Liver (tissue), 7 donors: ENCODE measurements at regions not wholly inside any gene's neighbourhood (a gene's known extent, or its start where the extent isn't known, plus 50 kb on each side); places are given as distances from the start of the nearest gene placed in this dataset.

Source experiments
- DNase-seq: peaks from one replicate; pipeline ENCODE4 v3.0.0-alpha.2; 2017; ENCODE audit warnings: low spot score
- H3K27ac ChIP-seq, 2 donors: one replicate each; pipeline ENCODE4 v1.7.0; 2013; ENCODE audit warnings: inconsistent platforms in 2 of 2, low read length in 2 of 2, control low read depth in 1 of 2, low read depth in 1 of 2, mild to moderate bottlenecking in 1 of 2
- H3K27me3 ChIP-seq, 4 donors: one replicate each; pipeline versions ENCODE4 v1.6.1 to v1.7.0; 2013; ENCODE audit warnings: low read length in 3 of 4, inconsistent platforms in 1 of 4, mild to moderate bottlenecking in 1 of 4, moderate library complexity in 1 of 4; ENCODE audit not compliant: control insufficient read depth in 4 of 4, insufficient read depth in 4 of 4
- H3K36me3 ChIP-seq, 4 donors: one replicate each; pipeline versions ENCODE4 v1.6.1 to v1.7.0; 2013; ENCODE audit warnings: low read length in 3 of 4, mild to moderate bottlenecking in 3 of 4, low read depth in 1 of 4, moderate library complexity in 1 of 4; ENCODE audit not compliant: control insufficient read depth in 4 of 4, insufficient read depth in 3 of 4
- H3K4me1 ChIP-seq, 4 donors: one replicate each; pipeline versions ENCODE4 v1.6.1 to v1.7.0; 2013; ENCODE audit warnings: low read length in 3 of 4, mild to moderate bottlenecking in 3 of 4, moderate library complexity in 1 of 4; ENCODE audit not compliant: control insufficient read depth in 4 of 4, insufficient read depth in 4 of 4
- H3K4me3 ChIP-seq, 3 donors: one replicate each; pipeline versions ENCODE4 v1.6.1 to v1.7.0; 2013; ENCODE audit warnings: low read length in 3 of 3, control low read depth in 1 of 3, low read depth in 1 of 3, mild to moderate bottlenecking in 1 of 3
- H3K9ac ChIP-seq, 2 donors: one replicate each; pipeline ENCODE4 v1.7.0; 2013; ENCODE audit warnings: low read length in 2 of 2, mild to moderate bottlenecking in 2 of 2, moderate library complexity in 2 of 2, control low read depth in 1 of 2, low read depth in 1 of 2
- H3K9me3 ChIP-seq, 4 donors: one replicate each; pipeline versions ENCODE4 v1.6.1 to v1.7.0; 2013; ENCODE audit warnings: low read length in 3 of 4; ENCODE audit not compliant: control insufficient read depth in 4 of 4
- EGR1 ChIP-seq, 2 donors: IDR thresholded peaks; 2 replicates each; pipeline ENCODE4 v1.6.1; 2016 to 2018; ENCODE audit warnings: antibody characterized with exemption in 2 of 2, low read depth in 2 of 2
- FOXA1 ChIP-seq: IDR thresholded peaks from 2 replicates; pipeline ENCODE4 v1.6.1; 2016; ENCODE audit warnings: antibody characterized with exemption
- FOXA2 ChIP-seq: IDR thresholded peaks from 2 replicates; pipeline ENCODE4 v1.6.1; 2016; ENCODE audit warnings: antibody characterized with exemption
- GABPA ChIP-seq, 2 donors: IDR thresholded peaks in 1 of 2; conservative IDR thresholded peaks in 1 of 2; 2 replicates each; pipeline ENCODE4 v1.6.1; 2016; ENCODE audit warnings: antibody characterized with exemption in 2 of 2, mild to moderate bottlenecking in 1 of 2, moderate library complexity in 1 of 2
- HNF4A ChIP-seq, 2 donors: conservative IDR thresholded peaks; 2 replicates each; pipeline ENCODE4 v1.6.1; 2016; ENCODE audit warnings: antibody characterized with exemption in 2 of 2, mild to moderate bottlenecking in 2 of 2
- HNF4G ChIP-seq: IDR thresholded peaks from 2 replicates; pipeline ENCODE4 v1.6.1; 2016; ENCODE audit warnings: antibody characterized with exemption
- JUND ChIP-seq, 2 donors: IDR thresholded peaks; 2 replicates each; pipeline ENCODE4 v1.6.1; 2016; ENCODE audit warnings: antibody characterized with exemption in 2 of 2
- NR2F2 ChIP-seq: IDR thresholded peaks from 2 replicates; pipeline ENCODE4 v1.6.1; 2016; ENCODE audit warnings: antibody characterized with exemption
- RAD21 ChIP-seq, 2 donors: IDR thresholded peaks; 2 replicates each; pipeline ENCODE4 v1.6.1; 2016; ENCODE audit warnings: antibody characterized with exemption in 2 of 2, mild to moderate bottlenecking in 2 of 2
- RXRA ChIP-seq, 2 donors: IDR thresholded peaks; 2 replicates each; pipeline ENCODE4 v1.6.1; 2017 to 2018; ENCODE audit warnings: antibody characterized with exemption in 2 of 2, mild to moderate bottlenecking in 1 of 2
- SP1 ChIP-seq: IDR thresholded peaks from 2 replicates; pipeline ENCODE4 v1.6.1; 2018; ENCODE audit warnings: antibody characterized with exemption, mild to moderate bottlenecking
- YY1 ChIP-seq: IDR thresholded peaks from 2 replicates; pipeline ENCODE4 v1.6.1; 2016; ENCODE audit warnings: antibody characterized with exemption, mild to moderate bottlenecking
- WGBS: extraction: QIAGEN DNeasy Blood & Tissue Kit; methylation state at CpG from one replicate; pipeline ENCODE4 v1.1.7; 2013; 5-methylcytosine and 5-hydroxymethylcytosine counted together
- TF ChIP-seq, protein P1 (sequence below): IDR thresholded peaks from 2 replicates; pipeline ENCODE4 v1.6.1; 2016; ENCODE audit warnings: antibody characterized with exemption
- TF ChIP-seq, protein P2 (sequence below): IDR thresholded peaks from 2 replicates; pipeline ENCODE4 v1.6.1; 2016; ENCODE audit warnings: antibody characterized with exemption
- TF ChIP-seq, protein P3 (sequence below): IDR thresholded peaks from 2 replicates; pipeline ENCODE4 v1.6.1; 2016; ENCODE audit warnings: antibody characterized with exemption, mild to moderate bottlenecking
- TF ChIP-seq, protein P4 (sequence below): IDR thresholded peaks from 2 replicates; pipeline ENCODE4 v1.6.1; 2016; ENCODE audit warnings: antibody characterized with exemption
- donor health status: healthy.
- donor health status: healthy.
- donor health status: healthy.
- donor health status: healthy.

DNA sequence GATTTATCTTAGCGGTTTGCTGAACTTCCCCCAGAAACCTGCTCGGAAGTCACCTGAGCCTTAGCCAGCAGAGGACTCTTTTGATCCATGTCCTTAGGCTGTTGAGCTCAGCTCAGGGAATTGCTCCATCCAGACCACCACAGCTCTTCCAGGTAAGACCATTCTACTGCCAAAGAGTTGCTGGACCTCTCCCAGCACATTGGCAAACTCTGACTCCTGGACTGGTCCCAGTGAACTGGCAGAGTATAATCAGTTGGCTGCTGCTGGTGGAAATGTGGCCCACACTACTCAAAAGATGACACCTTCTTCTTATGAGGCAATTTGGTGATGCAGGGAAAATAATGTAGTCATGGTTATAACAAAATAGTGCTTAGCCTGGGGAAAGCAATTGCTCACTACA is 308.8 kb upstream of the FIGN start:
- H3K4me3 ChIP-seq = no peak overlapping the region
- H3K4me1 ChIP-seq = no peaks in the 10 kb centered on the region
- H3K27me3 ChIP-seq = no peaks in the 10 kb centered on the region
- TF ChIP-seq, protein P1, sequence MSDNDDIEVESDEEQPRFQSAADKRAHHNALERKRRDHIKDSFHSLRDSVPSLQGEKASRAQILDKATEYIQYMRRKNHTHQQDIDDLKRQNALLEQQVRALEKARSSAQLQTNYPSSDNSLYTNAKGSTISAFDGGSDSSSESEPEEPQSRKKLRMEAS = no peak
- TF ChIP-seq EGR1 (IDR thresholded peaks at IDR 0.05; ENCODE audit: low read depth in 2 of 2) (no peak), HNF4A (conservative IDR thresholded peaks at IDR 0.05) (no peak), RAD21 (IDR thresholded peaks at IDR 0.05) (no peak), FOXA1 (no peak), YY1 (no peak), JUND (IDR thresholded peaks at IDR 0.05) (no peak), SP1 (no peak), FOXA2 (no peak), HNF4G (no peak), GABPA (IDR thresholded peaks at IDR 0.05 in 1 of 2, conservative IDR thresholded peaks at IDR 0.05 in 1 of 2) (no peak), NR2F2 (no peak), RXRA (IDR thresholded peaks at IDR 0.05) (no peak)
- TF ChIP-seq, protein P2, sequence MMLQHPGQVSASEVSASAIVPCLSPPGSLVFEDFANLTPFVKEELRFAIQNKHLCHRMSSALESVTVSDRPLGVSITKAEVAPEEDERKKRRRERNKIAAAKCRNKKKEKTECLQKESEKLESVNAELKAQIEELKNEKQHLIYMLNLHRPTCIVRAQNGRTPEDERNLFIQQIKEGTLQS = no peak
- TF ChIP-seq, protein P3, sequence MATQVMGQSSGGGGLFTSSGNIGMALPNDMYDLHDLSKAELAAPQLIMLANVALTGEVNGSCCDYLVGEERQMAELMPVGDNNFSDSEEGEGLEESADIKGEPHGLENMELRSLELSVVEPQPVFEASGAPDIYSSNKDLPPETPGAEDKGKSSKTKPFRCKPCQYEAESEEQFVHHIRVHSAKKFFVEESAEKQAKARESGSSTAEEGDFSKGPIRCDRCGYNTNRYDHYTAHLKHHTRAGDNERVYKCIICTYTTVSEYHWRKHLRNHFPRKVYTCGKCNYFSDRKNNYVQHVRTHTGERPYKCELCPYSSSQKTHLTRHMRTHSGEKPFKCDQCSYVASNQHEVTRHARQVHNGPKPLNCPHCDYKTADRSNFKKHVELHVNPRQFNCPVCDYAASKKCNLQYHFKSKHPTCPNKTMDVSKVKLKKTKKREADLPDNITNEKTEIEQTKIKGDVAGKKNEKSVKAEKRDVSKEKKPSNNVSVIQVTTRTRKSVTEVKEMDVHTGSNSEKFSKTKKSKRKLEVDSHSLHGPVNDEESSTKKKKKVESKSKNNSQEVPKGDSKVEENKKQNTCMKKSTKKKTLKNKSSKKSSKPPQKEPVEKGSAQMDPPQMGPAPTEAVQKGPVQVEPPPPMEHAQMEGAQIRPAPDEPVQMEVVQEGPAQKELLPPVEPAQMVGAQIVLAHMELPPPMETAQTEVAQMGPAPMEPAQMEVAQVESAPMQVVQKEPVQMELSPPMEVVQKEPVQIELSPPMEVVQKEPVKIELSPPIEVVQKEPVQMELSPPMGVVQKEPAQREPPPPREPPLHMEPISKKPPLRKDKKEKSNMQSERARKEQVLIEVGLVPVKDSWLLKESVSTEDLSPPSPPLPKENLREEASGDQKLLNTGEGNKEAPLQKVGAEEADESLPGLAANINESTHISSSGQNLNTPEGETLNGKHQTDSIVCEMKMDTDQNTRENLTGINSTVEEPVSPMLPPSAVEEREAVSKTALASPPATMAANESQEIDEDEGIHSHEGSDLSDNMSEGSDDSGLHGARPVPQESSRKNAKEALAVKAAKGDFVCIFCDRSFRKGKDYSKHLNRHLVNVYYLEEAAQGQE = no peak
- TF ChIP-seq, protein P4, sequence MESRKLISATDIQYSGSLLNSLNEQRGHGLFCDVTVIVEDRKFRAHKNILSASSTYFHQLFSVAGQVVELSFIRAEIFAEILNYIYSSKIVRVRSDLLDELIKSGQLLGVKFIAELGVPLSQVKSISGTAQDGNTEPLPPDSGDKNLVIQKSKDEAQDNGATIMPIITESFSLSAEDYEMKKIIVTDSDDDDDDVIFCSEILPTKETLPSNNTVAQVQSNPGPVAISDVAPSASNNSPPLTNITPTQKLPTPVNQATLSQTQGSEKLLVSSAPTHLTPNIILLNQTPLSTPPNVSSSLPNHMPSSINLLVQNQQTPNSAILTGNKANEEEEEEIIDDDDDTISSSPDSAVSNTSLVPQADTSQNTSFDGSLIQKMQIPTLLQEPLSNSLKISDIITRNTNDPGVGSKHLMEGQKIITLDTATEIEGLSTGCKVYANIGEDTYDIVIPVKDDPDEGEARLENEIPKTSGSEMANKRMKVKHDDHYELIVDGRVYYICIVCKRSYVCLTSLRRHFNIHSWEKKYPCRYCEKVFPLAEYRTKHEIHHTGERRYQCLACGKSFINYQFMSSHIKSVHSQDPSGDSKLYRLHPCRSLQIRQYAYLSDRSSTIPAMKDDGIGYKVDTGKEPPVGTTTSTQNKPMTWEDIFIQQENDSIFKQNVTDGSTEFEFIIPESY = no peak
- no peak overlapping the region for H3K9ac ChIP-seq
- DNase-seq = no peak
- H3K36me3 ChIP-seq = no peaks in the 10 kb centered on the region
- no peaks in the 10 kb centered on the region for H3K9me3 ChIP-seq
- 91% methylated on average over 2 of the region's 2 CpGs for WGBS
- no peak overlapping the region for H3K27ac ChIP-seq

DNA sequence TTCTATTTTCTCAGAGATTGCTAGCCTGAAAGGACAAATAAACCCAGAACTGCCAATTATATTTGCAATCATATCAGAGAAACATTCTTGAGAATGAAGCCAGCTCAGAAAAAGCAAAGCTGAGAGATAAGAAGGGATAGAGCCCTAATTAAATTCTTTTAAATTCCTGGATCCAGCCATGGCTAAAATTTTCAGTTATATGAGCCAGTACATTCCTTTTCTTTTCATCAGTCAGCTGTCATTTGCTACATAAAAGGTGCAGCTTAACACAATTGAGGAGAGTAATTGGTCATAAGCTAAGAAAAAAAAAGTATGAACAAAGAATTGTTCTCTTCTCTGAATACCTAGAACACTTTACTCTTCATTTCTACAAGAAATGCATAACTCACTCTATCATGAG is 303.5 kb upstream of the FIGN start:
- Histone ChIP-seq H3K36me3 (no peaks in the 10 kb centered on the region), H3K9me3 (no peaks in the 10 kb centered on the region), H3K4me3 (no peak overlapping the region), H3K4me1 (no peaks in the 10 kb centered on the region), H3K27ac (no peak overlapping the region), H3K27me3 (no peaks in the 10 kb centered on the region), H3K9ac (no peak overlapping the region)
- TF ChIP-seq GABPA (IDR thresholded peaks at IDR 0.05 in 1 of 2, conservative IDR thresholded peaks at IDR 0.05 in 1 of 2) (no peak), EGR1 (IDR thresholded peaks at IDR 0.05; ENCODE audit: low read depth in 2 of 2) (no peak), FOXA2 (no peak), YY1 (no peak), NR2F2 (peak; percentile 29), RAD21 (IDR thresholded peaks at IDR 0.05) (no peak), FOXA1 (no peak)
- DNase-seq = no peak
